K562 (cell line): ENCODE measurements at regions not wholly inside any gene's neighbourhood (a gene's known extent, or its start where the extent isn't known, plus 50 kb on each side); places are given as distances from the start of the nearest gene placed in this dataset.

ENCODE experiments used
- ATAC-seq: fragments of 200-7000 bp; cut with Tn5 transposase; 3 replicates; pipeline ENCODE4 v1.9.1; 2020; ENCODE audit warnings: moderate library complexity
- BruUV-seq: library from RNA; stranded (reverse); fragments of 400-500 nt; replicated peaks from 2 replicates; lab custom pipeline; 2021; lab: Mats Ljungman, UMichigan
- CTCF ChIA-PET: fragments of 300-600 bp; formaldehyde crosslinking; extraction: SDS; loops from one replicate; lab custom pipeline; 2021; ENCODE audit warnings: low intra/inter-chr PET ratio; lab: Yijun Ruan, JAX
- POLR2A ChIA-PET: fragments of 300-600, 350-650 bp; sonication (Branson Sonifier 250); formaldehyde crosslinking; extraction: SDS; loops from one replicate; lab custom pipeline; 2021; ENCODE audit warnings: antibody characterized with exemption, inconsistent platforms; lab: Yijun Ruan, JAX
- DNase-seq, 4 experiments: peaks; one replicate each; pipeline versions ENCODE4 v3.0.0 to v3.0.0-alpha.2; 2011 to 2018; ENCODE audit warnings: low spot score in 3 of 4, mixed read lengths in 3 of 4; ENCODE audit errors: extremely low read depth in 1 of 4
- FAIRE-seq: peaks from 2 replicates; lab custom pipeline; 2011; peaks lifted over from hg19 to GRCh38; lab: Jason Lieb, UNC
- H2AFZ ChIP-seq: 2 replicates; pipeline ENCODE4 v1.6.0; 2011; ENCODE audit warnings: low read depth, low read length, control low read depth, inconsistent platforms
- H3K27ac ChIP-seq: fragments of 200-600 bp; 3 replicates; pipeline ENCODE4 v1.8.0; 2011; ENCODE audit warnings: low read depth, mild to moderate bottlenecking, control low read depth, inconsistent platforms, low read length, moderate library complexity, mixed read lengths; ENCODE audit errors: extremely low read depth
- H3K27me3 ChIP-seq, 2 experiments: fragments of 300-600 bp in 1 of 2; 2 replicates in 1 of 2; 3 replicates in 1 of 2; pipeline versions ENCODE4 v1.6.0 to v1.8.0; 2011; ENCODE audit warnings: inconsistent platforms in 2 of 2, low read length in 2 of 2, mild to moderate bottlenecking in 1 of 2, mixed read lengths in 1 of 2, moderate library complexity in 1 of 2; ENCODE audit not compliant: control insufficient read depth in 2 of 2, insufficient read depth in 2 of 2
- H3K36me3 ChIP-seq: fragments of 300-600 bp; 3 replicates; pipeline ENCODE4 v1.8.0; 2011; ENCODE audit warnings: mild to moderate bottlenecking, low read length, inconsistent platforms; ENCODE audit not compliant: control insufficient read depth, insufficient read depth
- H3K4me1 ChIP-seq, 2 experiments: fragments of 200-600 bp in 1 of 2; replicated peaks in 1 of 2; 2 replicates in 1 of 2; 3 replicates in 1 of 2; pipeline versions ENCODE4 v1.5.1 to v1.8.0; 2011; ENCODE audit warnings: inconsistent platforms in 2 of 2, low read length in 2 of 2, mild to moderate bottlenecking in 1 of 2, mixed read lengths in 1 of 2, moderate library complexity in 1 of 2; ENCODE audit not compliant: control insufficient read depth in 2 of 2, insufficient read depth in 2 of 2
- H3K4me2 ChIP-seq: 2 replicates; pipeline ENCODE4 v1.6.1; 2011; ENCODE audit warnings: low read length, control low read depth, inconsistent platforms, mixed read lengths; ENCODE audit not compliant: insufficient read depth
- H3K4me3 ChIP-seq: fragments of 200-600 bp; sonication (generic), shearing (Covaris generic); 2 replicates; pipeline ENCODE4 v1.5.1; 2016; ENCODE audit warnings: control low read depth, inconsistent platforms
- H3K79me2 ChIP-seq: fragments of 200-600 bp; 3 replicates; pipeline ENCODE4 v1.8.0; 2011; ENCODE audit warnings: low read length, inconsistent platforms; ENCODE audit not compliant: control insufficient read depth, insufficient read depth
- H3K9ac ChIP-seq, 2 experiments: 2 replicates each; pipeline versions ENCODE4 v1.6.0 to v1.6.1; 2011; ENCODE audit warnings: low read depth in 2 of 2, low read length in 2 of 2, control low read depth in 1 of 2, inconsistent platforms in 1 of 2, mild to moderate bottlenecking in 1 of 2, mixed read lengths in 1 of 2; ENCODE audit not compliant: insufficient read depth in 1 of 2
- H3K9me1 ChIP-seq: one replicate; pipeline ENCODE4 v1.6.0; 2011; ENCODE audit warnings: inconsistent platforms, mild to moderate bottlenecking, low read length, moderate library complexity; ENCODE audit not compliant: control insufficient read depth, insufficient read depth
- H3K9me3 ChIP-seq: replicated peaks from 2 replicates; pipeline ENCODE4 v1.5.1; 2011; ENCODE audit warnings: low read depth, low read length, inconsistent platforms; ENCODE audit not compliant: control insufficient read depth, insufficient read depth
- H4K20me1 ChIP-seq: replicated peaks from 2 replicates; pipeline ENCODE4 v1.6.1; 2011; ENCODE audit warnings: low read length, inconsistent platforms, mixed read lengths; ENCODE audit not compliant: control insufficient read depth, insufficient read depth
- EP400 ChIP-seq: fragments of 450-650 bp; IDR thresholded peaks from 2 replicates; pipeline ENCODE4 v1.6.1; 2017; ENCODE audit warnings: antibody characterized with exemption, mild to moderate bottlenecking, moderate library complexity
- GATAD2A ChIP-seq: fragments of 450-650 bp; IDR thresholded peaks from 2 replicates; pipeline ENCODE4 v1.6.1; 2017
- KAT7 ChIP-seq: sonication (generic); formaldehyde crosslinking; IDR thresholded peaks from 2 replicates; pipeline ENCODE4 v1.8.0; 2022; ENCODE audit warnings: missing genetic modification reagents, mild to moderate bottlenecking, borderline replicate concordance
- RBM15 ChIP-seq: fragments of 200-400 bp; formaldehyde crosslinking; IDR thresholded peaks from 2 replicates; pipeline ENCODE4 v1.6.1; 2018; ENCODE audit warnings: mild to moderate bottlenecking, low read length, moderate library complexity; ENCODE audit not compliant: insufficient read depth
- SMARCC2 ChIP-seq: fragments of 450-650 bp; IDR thresholded peaks from 2 replicates; pipeline ENCODE4 v1.6.1; 2017; ENCODE audit warnings: antibody characterized with exemption, moderate library complexity, mild to moderate bottlenecking, low read depth
- ZNF217 ChIP-seq: sonication (generic); formaldehyde crosslinking; IDR thresholded peaks from 2 replicates; pipeline ENCODE4 v1.8.0; 2022; ENCODE audit warnings: mild to moderate bottlenecking, missing genetic modification reagents
- ZNF3 ChIP-seq: fragments of 250-450 bp; sonication (Bioruptor Pico); IDR thresholded peaks from 2 replicates; pipeline ENCODE4 v1.5.0; 2021; ENCODE audit warnings: mild to moderate bottlenecking, moderate library complexity
- WGBS: fragments of 100-300 bp; shearing (Covaris generic); methylation state at CpG from one replicate; pipeline ENCODE4 v1.1.6; 2016; ENCODE audit warnings: low coverage, mixed read lengths; ENCODE audit not compliant: insufficient coverage; ENCODE audit errors: missing lambda C conversion rate; 5-methylcytosine and 5-hydroxymethylcytosine counted together
- in situ Hi-C: fragments of 300-500 bp; cut with MboI; formaldehyde crosslinking; loops from 4 replicates; pipeline ENCODE4 v1.15.0; 2018; ENCODE audit warnings: inconsistent platforms, mixed read lengths
- intact Hi-C: fragments of 100-400 bp; cut with micrococcal nuclease; formaldehyde crosslinking; loops from 2 replicates; pipeline ENCODE4 v1.14.2; 2022
- TF ChIP-seq, protein P1 (sequence below): fragments of 450-650 bp; IDR thresholded peaks from 2 replicates; pipeline ENCODE4 v1.6.1; 2018; ENCODE audit not compliant: partially characterized antibody
- TF ChIP-seq, protein P2 (sequence below): fragments of 250-450 bp; sonication (Bioruptor Pico); IDR thresholded peaks from 2 replicates; pipeline ENCODE4 v1.4.0; 2020

DNA sequence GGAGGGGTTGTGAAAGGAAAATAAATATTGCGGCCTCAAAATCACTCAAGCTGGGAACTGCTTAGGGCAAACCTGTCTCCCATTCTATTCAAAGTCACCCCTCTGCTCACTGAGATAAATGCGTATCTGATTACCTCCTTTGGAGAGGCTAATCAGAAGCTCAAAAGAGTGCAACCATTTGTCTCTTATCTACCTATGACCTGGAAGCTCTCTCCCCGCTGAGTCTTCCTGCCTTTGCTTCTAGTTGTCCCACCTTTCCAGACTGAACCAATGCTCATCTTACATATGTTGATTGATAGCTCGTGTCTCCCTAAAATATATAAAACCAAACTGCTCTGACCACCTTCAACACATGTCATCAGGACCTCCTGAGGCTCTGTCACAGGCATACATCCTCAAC, 91.6 kb upstream of the CAMK1G start:
- ATAC-seq (no peak), FAIRE-seq (no peak), DNase-seq (no peak)
- Histone ChIP-seq H3K79me2 (no peaks in the 10 kb centered on the region), H3K4me3 (no peak overlapping the region), H3K27me3 (no peaks in the 10 kb centered on the region), H3K9me3 (no peaks in the 10 kb centered on the region), H2AFZ (no peak overlapping the region), H3K4me2 (no peak overlapping the region), H3K36me3 (no peaks in the 10 kb centered on the region), H4K20me1 (no peaks in the 10 kb centered on the region), H3K9ac (no peak overlapping the region), H3K27ac (no peak overlapping the region), H3K4me1 (no peaks in the 10 kb centered on the region), H3K9me1 (no peaks in the 10 kb centered on the region)
- 1% methylated on average over 4 of the region's 4 CpGs for WGBS
- intact Hi-C loops = no loop called here
- ChIA-PET POLR2A (no interaction called here), CTCF (no interaction called here)
- TF ChIP-seq, protein P1, sequence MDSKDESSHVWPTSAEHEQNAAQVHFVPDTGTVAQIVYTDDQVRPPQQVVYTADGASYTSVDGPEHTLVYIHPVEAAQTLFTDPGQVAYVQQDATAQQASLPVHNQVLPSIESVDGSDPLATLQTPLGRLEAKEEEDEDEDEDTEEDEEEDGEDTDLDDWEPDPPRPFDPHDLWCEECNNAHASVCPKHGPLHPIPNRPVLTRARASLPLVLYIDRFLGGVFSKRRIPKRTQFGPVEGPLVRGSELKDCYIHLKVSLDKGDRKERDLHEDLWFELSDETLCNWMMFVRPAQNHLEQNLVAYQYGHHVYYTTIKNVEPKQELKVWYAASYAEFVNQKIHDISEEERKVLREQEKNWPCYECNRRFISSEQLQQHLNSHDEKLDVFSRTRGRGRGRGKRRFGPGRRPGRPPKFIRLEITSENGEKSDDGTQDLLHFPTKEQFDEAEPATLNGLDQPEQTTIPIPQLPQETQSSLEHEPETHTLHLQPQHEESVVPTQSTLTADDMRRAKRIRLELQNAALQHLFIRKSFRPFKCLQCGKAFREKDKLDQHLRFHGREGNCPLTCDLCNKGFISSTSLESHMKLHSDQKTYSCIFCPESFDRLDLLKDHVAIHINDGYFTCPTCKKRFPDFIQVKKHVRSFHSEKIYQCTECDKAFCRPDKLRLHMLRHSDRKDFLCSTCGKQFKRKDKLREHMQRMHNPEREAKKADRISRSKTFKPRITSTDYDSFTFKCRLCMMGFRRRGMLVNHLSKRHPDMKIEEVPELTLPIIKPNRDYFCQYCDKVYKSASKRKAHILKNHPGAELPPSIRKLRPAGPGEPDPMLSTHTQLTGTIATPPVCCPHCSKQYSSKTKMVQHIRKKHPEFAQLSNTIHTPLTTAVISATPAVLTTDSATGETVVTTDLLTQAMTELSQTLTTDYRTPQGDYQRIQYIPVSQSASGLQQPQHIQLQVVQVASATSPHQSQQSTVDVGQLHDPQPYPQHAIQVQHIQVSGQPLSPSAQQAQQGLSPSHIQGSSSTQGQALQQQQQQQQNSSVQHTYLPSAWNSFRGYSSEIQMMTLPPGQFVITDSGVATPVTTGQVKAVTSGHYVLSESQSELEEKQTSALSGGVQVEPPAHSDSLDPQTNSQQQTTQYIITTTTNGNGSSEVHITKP = no peak
- BruUV-seq = no TSS peak
- in situ Hi-C loops = no loop called here

DNA sequence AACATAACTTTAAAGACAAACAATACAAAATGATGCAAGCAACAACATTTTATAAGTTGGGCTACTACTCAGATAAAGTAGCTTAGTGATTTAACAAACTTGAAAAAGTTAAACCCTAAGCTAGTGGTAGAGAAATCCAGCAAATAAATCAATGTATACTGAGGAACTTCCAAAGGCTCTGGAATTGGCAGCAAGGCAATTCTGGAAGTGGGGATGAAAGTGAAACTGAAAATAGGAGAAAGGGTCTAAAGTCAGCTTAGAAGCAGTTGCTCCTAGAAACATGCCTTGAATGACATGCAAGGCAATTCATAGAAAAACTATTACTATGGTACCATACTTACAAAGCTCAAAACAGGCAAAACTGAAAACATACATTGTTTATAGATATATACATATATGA, 90.0 kb upstream of the CAMK1G start:
- no peak overlapping the region for H3K4me3 ChIP-seq
- H3K36me3 ChIP-seq = no peaks in the 10 kb centered on the region
- no peak for FAIRE-seq
- no peaks in the 10 kb centered on the region for H3K79me2 ChIP-seq
- no peaks in the 10 kb centered on the region for H3K27me3 ChIP-seq
- no peaks in the 10 kb centered on the region for H4K20me1 ChIP-seq
- no peak for ATAC-seq
- no TSS peak for BruUV-seq
- no peak overlapping the region for H3K9ac ChIP-seq
- DNase-seq = no peak
- H3K9me3 ChIP-seq = no peaks in the 10 kb centered on the region
- H3K27ac ChIP-seq = no peak overlapping the region
- no peak overlapping the region for H3K4me2 ChIP-seq
- no peak overlapping the region for H2AFZ ChIP-seq
- H3K9me1 ChIP-seq = no peaks in the 10 kb centered on the region
- ChIA-PET POLR2A (no interaction called here), CTCF (no interaction called here)
- TF ChIP-seq EP400 (no peak), RBM15 (no peak), SMARCC2 (no peak), ZNF3 (CRISPR knock-in tag) (no peak), KAT7 (CRISPR knock-in tag) (no peak), GATAD2A (no peak), ZNF217 (no peak)
- TF ChIP-seq, protein P2, sequence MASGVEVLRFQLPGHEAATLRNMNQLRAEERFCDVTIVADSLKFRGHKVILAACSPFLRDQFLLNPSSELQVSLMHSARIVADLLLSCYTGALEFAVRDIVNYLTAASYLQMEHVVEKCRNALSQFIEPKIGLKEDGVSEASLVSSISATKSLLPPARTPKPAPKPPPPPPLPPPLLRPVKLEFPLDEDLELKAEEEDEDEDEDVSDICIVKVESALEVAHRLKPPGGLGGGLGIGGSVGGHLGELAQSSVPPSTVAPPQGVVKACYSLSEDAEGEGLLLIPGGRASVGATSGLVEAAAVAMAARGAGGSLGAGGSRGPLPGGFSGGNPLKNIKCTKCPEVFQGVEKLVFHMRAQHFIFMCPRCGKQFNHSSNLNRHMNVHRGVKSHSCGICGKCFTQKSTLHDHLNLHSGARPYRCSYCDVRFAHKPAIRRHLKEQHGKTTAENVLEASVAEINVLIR (CRISPR knock-in tag) = no peak
- no peaks in the 10 kb centered on the region for H3K4me1 ChIP-seq
- intact Hi-C loops (no loop called here), in situ Hi-C loops (no loop called here)
